ENCODE measurements at regions not wholly inside any gene's neighbourhood (a gene's known extent, or its start where the extent isn't known, plus 50 kb on each side); places are given as distances from the start of the nearest gene placed in this dataset.

- no peak for TF ChIP-seq EZH2 (IDR thresholded peaks at IDR 0.05; ENCODE audit: borderline replicate concordance, control insufficient read depth, low read depth, low read length)
- no peak for TF ChIP-seq IKZF1 (conservative IDR thresholded peaks at IDR 0.05)
- no peak for TF ChIP-seq CHD4 (IDR thresholded peaks at IDR 0.05)
- no peak for TF ChIP-seq CUX1 (IDR thresholded peaks at IDR 0.05; ENCODE audit: insufficient replicate concordance, low read depth, low read length)
- no peak for TF ChIP-seq CTCF (IDR thresholded peaks at IDR 0.05 in 2 of 3, conservative IDR thresholded peaks at IDR 0.05 in 1 of 3; ENCODE audit: control insufficient read depth in 2 of 3, extremely low read depth in 1 of 3, insufficient read depth in 1 of 3, low read depth in 3 of 3, low read length in 3 of 3)
- TF ChIP-seq CBFB (IDR thresholded peaks at IDR 0.05; ENCODE audit: low read depth) = no peak
- TF ChIP-seq TCF12 (IDR thresholded peaks at IDR 0.05; ENCODE audit: low read depth, low read length) = no peak
- TF ChIP-seq ZNF592 (IDR thresholded peaks at IDR 0.05) = no peak
- no peak for TF ChIP-seq POLR2A (IDR thresholded peaks at IDR 0.05; ENCODE audit: low read depth, low read length)
- no peak for TF ChIP-seq ZNF622 (IDR thresholded peaks at IDR 0.05)
- no peak for TF ChIP-seq NFYB (IDR thresholded peaks at IDR 0.05; ENCODE audit: insufficient read depth, low read depth, low read length)
- no peak for TF ChIP-seq REST (IDR thresholded peaks at IDR 0.05; ENCODE audit: low read depth, low read length)
- TF ChIP-seq BCL11A (IDR thresholded peaks at IDR 0.05; ENCODE audit: low read depth, low read length) = no peak
- TF ChIP-seq MAX (IDR thresholded peaks at IDR 0.05; ENCODE audit: low read depth, low read length) = no peak
Observed at GRCh38 chr2:71782323-71782722, 329.0 kb downstream of the DYSF start.

Measured in GM12878 (cell line).